ENCODE measurements at regions not wholly inside any gene's neighbourhood (a gene's known extent, or its start where the extent isn't known, plus 50 kb on each side); places are given as distances from the start of the nearest gene placed in this dataset.

- TF ChIP-seq CTCF (tag by site-specific recombination; IDR thresholded peaks at IDR 0.05) = no peak
- TF ChIP-seq ZNF626 (tag by site-specific recombination; IDR thresholded peaks at IDR 0.05) = no peak
- TF ChIP-seq YY1 (tag by site-specific recombination; IDR thresholded peaks at IDR 0.05) = no peak
- no peak for TF ChIP-seq ZNF558 (tag by site-specific recombination; IDR thresholded peaks at IDR 0.05)
- TF ChIP-seq ZBTB48 (tag by site-specific recombination; IDR thresholded peaks at IDR 0.05) = no peak
- no peak for TF ChIP-seq ZNF121 (tag by site-specific recombination; IDR thresholded peaks at IDR 0.05)
- no peak for TF ChIP-seq KLF9 (tag by site-specific recombination; IDR thresholded peaks at IDR 0.05; ENCODE audit: low read depth)
- TF ChIP-seq ZBTB11 (tag by site-specific recombination; conservative IDR thresholded peaks at IDR 0.05; ENCODE audit: low read depth) = no peak
- TF ChIP-seq ZNF280D (tag by site-specific recombination; IDR thresholded peaks at IDR 0.05) = no peak
- no peak for TF ChIP-seq ZNF280C (tag by site-specific recombination; IDR thresholded peaks at IDR 0.05)
- TF ChIP-seq ZNF146 (tag by site-specific recombination; IDR thresholded peaks at IDR 0.05) = no peak
- TF ChIP-seq ZNF274 (IDR thresholded peaks at IDR 0.05; ENCODE audit: low read length) = no peak
- no peak for TF ChIP-seq ZNF274 (tag by site-specific recombination; IDR thresholded peaks at IDR 0.05; ENCODE audit: borderline replicate concordance)
- no peak for TF ChIP-seq KLF8 (tag by site-specific recombination; IDR thresholded peaks at IDR 0.05)
- TF ChIP-seq ZSCAN4 (tag by site-specific recombination; IDR thresholded peaks at IDR 0.05) = no peak
Observed at GRCh38 chr12:111037047-111037446, 116.7 kb upstream of the MYL2 start.

Data from HEK293 (cell line).